ENCODE measurements at regions not wholly inside any gene's neighbourhood (a gene's known extent, or its start where the extent isn't known, plus 50 kb on each side); places are given as distances from the start of the nearest gene placed in this dataset.

DNA sequence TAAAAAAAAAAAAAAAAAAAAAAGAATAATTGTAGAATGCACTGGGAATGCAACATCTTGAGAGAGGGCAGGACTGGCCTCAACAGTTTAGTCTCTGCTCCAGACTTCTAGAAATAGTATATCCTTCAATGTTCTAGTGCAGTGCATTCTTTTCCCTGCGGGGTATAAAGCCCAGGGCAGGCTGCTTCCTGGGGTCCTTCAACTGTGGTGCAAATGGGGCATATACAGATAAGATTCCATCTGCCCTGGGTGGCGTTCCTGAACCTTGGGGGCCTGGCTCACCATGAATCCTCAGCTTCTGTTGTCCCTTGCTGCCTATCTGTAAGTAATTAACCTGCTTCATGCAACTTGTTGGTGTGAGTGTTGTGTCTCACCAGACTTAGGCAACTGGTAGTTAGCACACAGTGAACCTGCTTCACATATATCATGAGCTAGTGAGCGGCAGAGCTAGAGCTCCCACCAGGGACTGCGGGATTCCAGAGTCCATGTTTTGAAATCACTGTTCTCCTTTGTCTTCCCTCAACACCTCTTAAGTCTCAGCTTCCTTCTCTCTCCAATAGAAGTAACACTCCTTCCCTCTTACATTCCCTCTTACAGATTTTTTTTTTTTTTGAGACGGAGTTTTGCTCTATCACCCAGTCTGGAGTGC, 177.6 kb downstream of the SUDS3 start:
- TF ChIP-seq POLR2A (IDR thresholded peaks at IDR 0.05; ENCODE audit: borderline replicate concordance, extremely low read depth, insufficient read depth, insufficient read length) (no peak), YY1 (IDR thresholded peaks at IDR 0.05; ENCODE audit: extremely low read depth, insufficient replicate concordance, low read depth, low read length) (no peak), FOSL1 (IDR thresholded peaks at IDR 0.05; ENCODE audit: low read depth) (no peak), EZH2 (IDR thresholded peaks at IDR 0.05) (no peak), EZH2phosphoT487 (IDR thresholded peaks at IDR 0.05; ENCODE audit: borderline replicate concordance) (no peak), ZNF274 (IDR thresholded peaks at IDR 0.05; ENCODE audit: low read depth, low read length) (no peak)
- TF ChIP-seq, protein P1, sequence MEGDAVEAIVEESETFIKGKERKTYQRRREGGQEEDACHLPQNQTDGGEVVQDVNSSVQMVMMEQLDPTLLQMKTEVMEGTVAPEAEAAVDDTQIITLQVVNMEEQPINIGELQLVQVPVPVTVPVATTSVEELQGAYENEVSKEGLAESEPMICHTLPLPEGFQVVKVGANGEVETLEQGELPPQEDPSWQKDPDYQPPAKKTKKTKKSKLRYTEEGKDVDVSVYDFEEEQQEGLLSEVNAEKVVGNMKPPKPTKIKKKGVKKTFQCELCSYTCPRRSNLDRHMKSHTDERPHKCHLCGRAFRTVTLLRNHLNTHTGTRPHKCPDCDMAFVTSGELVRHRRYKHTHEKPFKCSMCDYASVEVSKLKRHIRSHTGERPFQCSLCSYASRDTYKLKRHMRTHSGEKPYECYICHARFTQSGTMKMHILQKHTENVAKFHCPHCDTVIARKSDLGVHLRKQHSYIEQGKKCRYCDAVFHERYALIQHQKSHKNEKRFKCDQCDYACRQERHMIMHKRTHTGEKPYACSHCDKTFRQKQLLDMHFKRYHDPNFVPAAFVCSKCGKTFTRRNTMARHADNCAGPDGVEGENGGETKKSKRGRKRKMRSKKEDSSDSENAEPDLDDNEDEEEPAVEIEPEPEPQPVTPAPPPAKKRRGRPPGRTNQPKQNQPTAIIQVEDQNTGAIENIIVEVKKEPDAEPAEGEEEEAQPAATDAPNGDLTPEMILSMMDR (IDR thresholded peaks at IDR 0.05 in 2 of 3, conservative IDR thresholded peaks at IDR 0.05 in 1 of 3; ENCODE audit: borderline replicate concordance in 1 of 3, insufficient read depth in 1 of 3, low read depth in 2 of 3, low read length in 2 of 3) = no peak

Measured in HCT116 (cell line).